OCI-LY7 (cell line): ENCODE measurements at regions not wholly inside any gene's neighbourhood (a gene's known extent, or its start where the extent isn't known, plus 50 kb on each side); places are given as distances from the start of the nearest gene placed in this dataset.

Experiments
- BruUV-seq: library from RNA; stranded (reverse); fragments of 400-500 nt; replicated peaks from 2 replicates; lab custom pipeline; 2021; lab: Mats Ljungman, UMichigan
- CTCF ChIA-PET: fragments of 300-600 bp; sonication (Branson Sonifier 250); formaldehyde crosslinking; loops from one replicate; lab custom pipeline; 2022; ENCODE audit warnings: antibody characterized with exemption; ENCODE audit not compliant: unreplicated experiment; lab: Charles Lee
- POLR2A ChIA-PET: fragments of 300-600 bp; sonication (Branson Sonifier 250); formaldehyde crosslinking; loops from one replicate; lab custom pipeline; 2022; ENCODE audit warnings: antibody characterized with exemption; lab: Charles Lee
- DNase-seq: peaks from one replicate; pipeline ENCODE4 v3.0.0-alpha.2; 2015; ENCODE audit warnings: low spot score
- H2AFZ ChIP-seq: fragments of 200-600 bp; sonication (generic), shearing (Covaris generic); 2 replicates; pipeline ENCODE4 v1.6.1; 2014; ENCODE audit warnings: mild to moderate bottlenecking, antibody characterized with exemption, low read length, moderate library complexity
- H3K27ac ChIP-seq: fragments of 200-600 bp; sonication (generic); 2 replicates; pipeline ENCODE4 v1.5.1; 2014; ENCODE audit warnings: mixed run types, low read depth, mild to moderate bottlenecking, moderate library complexity, low read length, inconsistent platforms; ENCODE audit not compliant: poor library complexity, severe bottlenecking
- H3K36me3 ChIP-seq: fragments of 200-600 bp; sonication (generic); 2 replicates; pipeline ENCODE4 v1.6.1; 2014; ENCODE audit warnings: mild to moderate bottlenecking, antibody characterized with exemption, low read length, moderate library complexity, mixed read lengths; ENCODE audit not compliant: insufficient read depth
- H3K4me1 ChIP-seq: fragments of 200-600 bp; sonication (generic); 2 replicates; pipeline ENCODE4 v1.5.1; 2014; ENCODE audit warnings: mild to moderate bottlenecking, low read length; ENCODE audit not compliant: insufficient read depth, poor library complexity, severe bottlenecking
- H3K4me2 ChIP-seq: fragments of 200-600 bp; sonication (generic); 2 replicates; pipeline ENCODE4 v1.6.1; 2014; ENCODE audit warnings: mild to moderate bottlenecking, low read length
- H3K4me3 ChIP-seq: fragments of 200-600 bp; sonication (generic); 2 replicates; pipeline ENCODE4 v1.5.1; 2014; ENCODE audit warnings: mild to moderate bottlenecking, low read depth, low read length; ENCODE audit not compliant: poor library complexity, severe bottlenecking
- H3K79me2 ChIP-seq: fragments of 200-600 bp; sonication (generic); 2 replicates; pipeline ENCODE4 v1.6.1; 2016; ENCODE audit warnings: low read depth, mild to moderate bottlenecking, low read length, moderate library complexity, mixed read lengths; ENCODE audit not compliant: insufficient read depth
- H3K9me2 ChIP-seq: fragments of 200-600 bp; sonication (generic); 2 replicates; pipeline ENCODE4 v1.6.1; 2016; ENCODE audit warnings: mild to moderate bottlenecking, low read length, mixed read lengths; ENCODE audit not compliant: insufficient read depth
- H3K9me3 ChIP-seq: fragments of 200-600 bp; sonication (generic); 2 replicates; pipeline ENCODE4 v1.6.1; 2014; ENCODE audit warnings: mild to moderate bottlenecking, mixed run types, low read length, mixed read lengths
- H4K20me1 ChIP-seq: fragments of 200-600 bp; sonication (generic); 2 replicates; pipeline ENCODE4 v1.6.1; 2014; ENCODE audit warnings: mild to moderate bottlenecking, antibody characterized with exemption, low read length, moderate library complexity, mixed read lengths; ENCODE audit not compliant: insufficient read depth
- EZH2phosphoT487 ChIP-seq: fragments of 200-600 bp; sonication (generic); IDR thresholded peaks from 2 replicates; pipeline ENCODE4 v1.6.1; 2018; ENCODE audit warnings: low read depth, borderline replicate concordance, mild to moderate bottlenecking, mixed run types, antibody characterized with exemption, low read length, moderate library complexity, mixed read lengths
- intact Hi-C: fragments of 100-400 bp; cut with micrococcal nuclease; formaldehyde crosslinking; loops from one replicate; pipeline ENCODE4 v1.10.0; 2022; ENCODE audit not compliant: unreplicated experiment
- TF ChIP-seq, protein P1 (sequence below): fragments of 200-600 bp; sonication (generic); conservative IDR thresholded peaks from 2 replicates; pipeline ENCODE4 v1.5.1; 2014; ENCODE audit warnings: mild to moderate bottlenecking, antibody characterized with exemption, low read length, moderate library complexity, mixed read lengths

GRCh38 chr10:129203819-129204218 is 263.2 kb upstream of the MGMT start:
- no peaks in the 10 kb centered on the region for H3K4me1 ChIP-seq
- no peak overlapping the region for H3K4me3 ChIP-seq
- H2AFZ ChIP-seq: no peak overlapping the region
- POLR2A ChIA-PET: no interaction called here
- H3K79me2 ChIP-seq: no peaks in the 10 kb centered on the region
- H3K27ac ChIP-seq: no peak overlapping the region
- H3K9me2 ChIP-seq: no peaks in the 10 kb centered on the region
- H3K9me3 ChIP-seq: no peaks in the 10 kb centered on the region
- H3K4me2 ChIP-seq: no peak overlapping the region
- intact Hi-C loops: no loop called here
- TF ChIP-seq EZH2phosphoT487: no peak
- TF ChIP-seq, protein P1, sequence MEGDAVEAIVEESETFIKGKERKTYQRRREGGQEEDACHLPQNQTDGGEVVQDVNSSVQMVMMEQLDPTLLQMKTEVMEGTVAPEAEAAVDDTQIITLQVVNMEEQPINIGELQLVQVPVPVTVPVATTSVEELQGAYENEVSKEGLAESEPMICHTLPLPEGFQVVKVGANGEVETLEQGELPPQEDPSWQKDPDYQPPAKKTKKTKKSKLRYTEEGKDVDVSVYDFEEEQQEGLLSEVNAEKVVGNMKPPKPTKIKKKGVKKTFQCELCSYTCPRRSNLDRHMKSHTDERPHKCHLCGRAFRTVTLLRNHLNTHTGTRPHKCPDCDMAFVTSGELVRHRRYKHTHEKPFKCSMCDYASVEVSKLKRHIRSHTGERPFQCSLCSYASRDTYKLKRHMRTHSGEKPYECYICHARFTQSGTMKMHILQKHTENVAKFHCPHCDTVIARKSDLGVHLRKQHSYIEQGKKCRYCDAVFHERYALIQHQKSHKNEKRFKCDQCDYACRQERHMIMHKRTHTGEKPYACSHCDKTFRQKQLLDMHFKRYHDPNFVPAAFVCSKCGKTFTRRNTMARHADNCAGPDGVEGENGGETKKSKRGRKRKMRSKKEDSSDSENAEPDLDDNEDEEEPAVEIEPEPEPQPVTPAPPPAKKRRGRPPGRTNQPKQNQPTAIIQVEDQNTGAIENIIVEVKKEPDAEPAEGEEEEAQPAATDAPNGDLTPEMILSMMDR: no peak
- no TSS peak for BruUV-seq
- no peaks in the 10 kb centered on the region for H4K20me1 ChIP-seq
- DNase-seq: no peak
- no peaks in the 10 kb centered on the region for H3K36me3 ChIP-seq
- CTCF ChIA-PET: no interaction called here

DNA sequence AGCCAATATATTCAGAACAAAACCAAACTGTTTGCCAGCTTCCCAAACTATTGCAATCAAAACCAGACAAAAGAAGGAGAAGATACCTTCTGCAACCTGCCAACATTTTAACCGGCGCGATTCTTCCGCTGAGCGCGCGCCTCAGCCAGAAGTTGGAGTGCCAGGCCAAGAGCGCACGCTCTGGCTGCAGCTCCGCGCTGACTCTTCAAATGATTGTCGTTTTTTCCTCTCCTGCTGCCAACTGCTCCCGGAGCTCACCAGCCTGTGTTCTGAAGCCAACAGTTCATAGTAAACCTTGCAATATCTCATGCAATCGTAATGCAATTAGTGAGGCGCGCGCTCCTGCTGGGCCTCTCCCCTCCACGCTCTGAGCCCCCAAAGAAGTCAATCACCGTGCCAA is 259.7 kb upstream of the MGMT start:
- intact Hi-C loops: no loop called here
- no peaks in the 10 kb centered on the region for H4K20me1 ChIP-seq
- no peak overlapping the region for H3K4me3 ChIP-seq
- no peak for DNase-seq
- no peaks in the 10 kb centered on the region for H3K4me1 ChIP-seq
- H3K9me3 ChIP-seq: no peaks in the 10 kb centered on the region
- CTCF ChIA-PET: no interaction called here
- POLR2A ChIA-PET: no interaction called here
- no peak overlapping the region for H3K4me2 ChIP-seq
- H3K9me2 ChIP-seq: no peaks in the 10 kb centered on the region
- H2AFZ ChIP-seq: no peak overlapping the region
- H3K27ac ChIP-seq: no peak overlapping the region
- BruUV-seq: no TSS peak
- H3K79me2 ChIP-seq: no peaks in the 10 kb centered on the region
- no peak for TF ChIP-seq EZH2phosphoT487
- TF ChIP-seq, protein P1: no peak
- H3K36me3 ChIP-seq: no peaks in the 10 kb centered on the region

GRCh38 chr10:129210876-129211275 is 256.2 kb upstream of the MGMT start:
- no peak overlapping the region for H3K27ac ChIP-seq
- no peak overlapping the region for H3K4me3 ChIP-seq
- H3K79me2 ChIP-seq: no peaks in the 10 kb centered on the region
- intact Hi-C loops: no loop called here
- no TSS peak for BruUV-seq
- no peak overlapping the region for H2AFZ ChIP-seq
- H3K36me3 ChIP-seq: no peaks in the 10 kb centered on the region
- H3K4me1 ChIP-seq: no peaks in the 10 kb centered on the region
- H3K4me2 ChIP-seq: no peak overlapping the region
- no peaks in the 10 kb centered on the region for H4K20me1 ChIP-seq
- TF ChIP-seq EZH2phosphoT487: no peak
- TF ChIP-seq, protein P1: no peak
- H3K9me3 ChIP-seq: no peaks in the 10 kb centered on the region
- POLR2A ChIA-PET: no interaction called here
- CTCF ChIA-PET: no interaction called here
- no peaks in the 10 kb centered on the region for H3K9me2 ChIP-seq
- no peak for DNase-seq
